GM19025 (cell line): ENCODE measurements at regions not wholly inside any gene's neighbourhood (a gene's known extent, or its start where the extent isn't known, plus 50 kb on each side); places are given as distances from the start of the nearest gene placed in this dataset.
"Not testable (repeated sequence)": the region's sequence is repeated elsewhere in the genome, so short reads cannot be mapped to it uniquely, and the experiment has no call there.

Experiments used
- ATAC-seq: cut with Tn5 transposase; IDR thresholded peaks from one replicate; pipeline ENCODE4 v1.9.1; 2021; ENCODE audit warnings: mild to moderate bottlenecking, low read depth, moderate library complexity; ENCODE audit not compliant: unreplicated experiment

DNA sequence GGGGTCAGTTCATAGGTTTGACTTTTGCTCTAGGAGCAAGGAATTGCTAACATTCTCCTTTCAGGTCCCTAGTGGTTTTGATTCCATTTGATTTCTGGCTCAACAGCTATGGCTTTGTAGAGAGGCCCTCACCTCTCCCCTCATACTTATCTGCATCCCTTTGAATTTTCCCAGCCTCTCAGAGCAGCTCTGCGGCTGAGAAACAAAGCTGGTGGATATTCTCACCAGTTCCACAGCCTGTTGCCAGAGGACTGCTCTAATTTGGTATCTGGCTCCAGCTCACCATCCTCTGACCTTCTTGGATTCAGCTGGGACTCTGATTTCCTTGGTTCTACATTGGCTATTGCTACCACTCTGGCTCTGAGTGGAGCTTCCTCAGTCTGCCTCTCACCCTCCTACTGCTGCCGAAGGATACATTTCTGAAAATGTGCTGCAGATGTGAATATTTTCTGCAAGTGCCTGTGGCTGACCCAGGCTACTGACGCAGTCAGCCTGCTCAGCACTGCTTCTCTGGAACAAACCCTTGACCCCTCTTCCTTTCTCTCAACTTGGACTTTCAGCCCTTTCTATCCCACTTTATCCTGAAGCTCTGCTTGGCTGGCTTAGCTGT lies 110.9 kb upstream of the ENPEP start:
- no peak for ATAC-seq

DNA sequence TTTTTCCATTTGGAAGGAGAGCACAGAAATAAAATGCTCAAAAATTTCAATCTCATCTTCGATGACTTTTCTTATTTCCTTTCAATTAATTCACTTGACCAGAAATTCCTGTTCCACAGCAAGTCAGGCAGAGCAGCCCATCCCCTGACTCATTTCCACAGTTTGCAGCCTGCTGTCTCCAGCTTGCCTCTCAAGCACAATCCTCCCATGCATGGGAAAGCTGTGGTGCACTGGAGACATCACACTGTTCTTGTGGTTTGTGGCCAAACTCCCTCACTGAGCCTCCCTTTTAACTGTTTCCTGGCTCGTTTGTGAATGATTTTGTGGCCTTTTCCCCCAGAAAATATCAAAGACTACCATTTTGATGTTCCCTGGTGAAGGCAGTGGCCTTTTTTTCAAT lies 114.0 kb upstream of the ENPEP start:
- ATAC-seq, result no peak

DNA sequence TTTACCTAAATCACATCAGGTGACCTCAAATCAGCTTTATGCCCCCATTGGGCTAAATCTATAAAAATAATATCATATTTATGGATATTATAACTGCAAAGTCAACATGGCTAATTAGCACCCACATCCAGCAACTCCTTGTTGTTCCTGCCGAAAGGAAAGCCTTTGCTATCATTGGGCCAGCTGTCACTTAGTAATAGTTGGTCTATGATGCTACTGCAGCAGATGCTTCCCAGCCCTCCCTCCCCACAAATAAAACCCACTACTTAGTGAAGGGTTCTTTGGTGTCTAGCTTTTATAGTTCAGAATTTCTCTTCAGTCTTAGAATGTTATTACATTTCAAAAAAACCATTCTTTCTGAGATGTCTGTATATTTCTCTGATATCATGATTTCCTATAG lies 116.9 kb upstream of the ENPEP start:
- no peak for ATAC-seq

GRCh38 chr4:110357521-110357920 lies 118.4 kb upstream of the ENPEP start:
- ATAC-seq, result no peak

DNA sequence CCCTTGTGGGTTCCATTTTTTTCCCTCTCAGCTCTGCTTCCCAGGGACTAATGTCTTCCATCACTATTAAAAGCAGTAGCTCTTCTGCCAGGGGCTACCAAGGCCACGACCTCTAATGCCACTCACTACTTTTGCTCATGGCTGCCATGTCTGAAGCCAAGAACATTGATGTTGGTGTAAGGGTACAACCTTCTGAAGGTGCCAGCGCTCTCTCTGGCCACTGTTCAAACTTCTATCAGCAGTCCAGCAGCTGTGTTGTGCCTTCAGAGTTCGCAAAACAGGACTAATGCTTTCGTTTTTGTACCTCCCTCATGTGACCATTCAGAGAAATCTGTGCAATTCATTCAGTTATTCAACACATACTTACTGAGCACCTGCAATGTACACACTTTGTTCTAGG lies 121.5 kb upstream of the ENPEP start:
- ATAC-seq, result no peak

DNA sequence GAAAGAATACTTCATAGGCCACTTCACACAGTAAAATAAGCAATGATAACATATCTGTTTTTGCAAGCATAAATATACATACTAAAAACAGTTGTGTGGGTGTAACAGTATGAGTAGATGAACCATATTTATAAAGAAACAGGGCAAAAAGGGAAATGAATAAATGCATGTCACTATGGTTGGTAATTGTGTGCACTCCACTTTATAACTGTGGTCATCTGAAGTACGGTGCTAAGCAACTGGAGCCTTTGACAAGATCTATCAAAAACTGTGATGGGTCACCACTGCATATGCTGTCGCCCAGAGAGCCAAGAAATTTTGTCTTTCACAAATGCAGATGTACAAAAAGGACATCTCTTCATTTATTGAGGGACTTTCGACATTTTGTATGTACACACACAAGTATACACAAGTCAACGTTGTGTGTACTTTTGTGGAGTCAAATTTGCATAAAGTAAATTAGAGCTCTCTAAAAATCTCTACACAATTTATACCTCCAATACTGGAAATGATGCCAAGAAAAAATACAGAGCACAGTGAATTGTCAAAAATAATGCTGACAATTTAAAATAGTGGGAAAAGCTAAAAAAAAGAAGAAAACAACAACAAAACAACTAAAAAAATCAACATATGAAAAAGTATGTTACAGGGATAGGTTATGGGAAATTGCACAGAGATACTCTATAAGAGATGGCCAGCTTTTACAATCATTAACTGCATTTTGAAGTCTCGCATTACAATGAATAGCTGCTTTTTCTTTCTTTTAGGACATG lies 123.1 kb upstream of the ENPEP start:
- no peak for ATAC-seq

DNA sequence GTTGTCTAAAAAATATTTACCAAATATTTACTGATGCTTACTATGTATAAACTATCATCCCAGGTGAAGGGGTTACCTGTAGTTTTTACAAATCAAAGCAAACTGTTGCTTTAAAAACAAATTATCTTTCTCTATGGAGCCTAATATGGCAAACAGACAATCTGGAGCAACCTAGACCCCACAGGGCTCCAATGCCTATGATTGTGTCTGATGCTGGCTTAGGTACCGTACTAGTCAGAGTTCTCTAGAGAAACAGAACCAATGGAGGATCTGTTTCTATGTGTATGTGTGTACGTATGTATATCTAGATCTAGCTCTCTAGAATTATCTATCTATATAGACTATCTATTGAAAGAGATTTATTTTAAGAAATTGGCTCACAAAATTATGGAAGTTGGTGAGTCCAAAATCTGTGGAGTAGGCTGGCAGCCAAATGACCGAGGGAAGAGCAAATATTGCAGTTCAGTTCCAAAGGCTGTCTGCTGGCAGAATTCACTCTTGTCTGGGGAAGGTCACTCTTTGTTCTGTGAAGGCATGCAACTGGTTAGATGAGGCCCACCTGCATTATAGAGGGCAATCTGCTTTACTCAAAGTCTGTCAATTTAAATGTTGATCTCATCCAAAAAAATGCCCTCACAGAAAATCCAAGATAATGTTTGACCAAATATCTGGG lies 127.1 kb upstream of the ENPEP start:
- ATAC-seq, result no peak

DNA sequence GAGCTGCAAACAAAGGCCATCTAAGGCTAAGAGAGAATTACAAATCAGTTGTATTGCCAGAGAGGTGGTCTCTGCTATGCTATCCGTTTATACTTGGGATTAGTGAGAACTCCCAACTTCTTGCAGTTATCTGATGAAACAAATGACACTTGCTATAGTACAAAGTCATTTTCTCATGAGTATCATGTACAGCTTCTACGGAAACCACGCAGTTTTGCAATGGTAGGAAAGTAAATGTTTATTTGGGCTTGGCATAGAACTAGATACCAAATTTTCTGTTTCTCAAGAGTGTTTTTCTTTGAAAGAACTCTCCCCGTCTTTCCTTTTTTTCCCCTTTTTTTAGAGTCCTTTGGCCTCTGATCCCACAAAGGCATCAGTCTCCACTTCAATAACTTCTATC lies 128.2 kb upstream of the ENPEP start:
- ATAC-seq, result no peak

DNA sequence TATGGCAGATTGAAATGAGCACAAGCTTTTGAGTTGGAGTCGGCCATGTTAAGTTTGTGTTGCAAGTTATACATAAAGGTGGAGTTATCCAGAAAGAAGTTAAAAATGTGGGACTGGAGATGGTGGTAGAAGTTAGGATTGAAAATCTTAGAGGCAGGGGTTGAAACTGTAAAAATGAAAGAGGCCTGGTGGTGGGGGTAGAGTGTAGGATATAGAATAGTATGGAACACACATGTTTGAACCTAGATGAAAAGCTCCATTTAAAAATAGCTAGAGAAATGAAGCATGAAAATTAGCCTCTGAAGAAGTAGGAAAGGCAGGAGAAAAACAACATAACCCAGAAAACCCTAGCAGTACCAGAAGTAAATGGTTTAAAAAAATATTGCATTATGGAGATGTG lies 131.8 kb upstream of the ENPEP start:
- no peak for ATAC-seq

GRCh38 chr4:110343534-110343933 lies 132.4 kb upstream of the ENPEP start:
- no peak for ATAC-seq

- not testable (repeated sequence) for ATAC-seq
These were observed 134.8 kb upstream of the ENPEP start for GRCh38 chr4:110341118-110341517.

DNA sequence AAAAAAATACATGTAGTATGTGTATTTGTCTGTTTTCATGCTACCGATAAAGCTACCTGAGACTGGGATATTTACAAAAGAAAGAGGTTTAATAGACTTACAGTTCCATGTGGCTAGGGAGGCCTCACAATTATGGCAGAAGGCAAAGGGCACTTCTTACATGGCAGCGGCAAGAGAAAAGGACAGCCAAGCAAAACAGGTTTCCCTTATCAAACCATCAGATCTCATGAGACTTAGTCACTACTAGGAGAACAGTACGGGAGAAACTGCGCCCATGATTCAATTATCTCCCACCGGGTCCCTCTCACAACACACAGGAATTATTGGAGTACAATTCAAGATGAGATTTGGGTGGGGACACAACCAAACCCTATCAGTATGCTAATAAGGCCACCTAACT lies 137.0 kb upstream of the ELOVL6 start:
- ATAC-seq, result no peak

DNA sequence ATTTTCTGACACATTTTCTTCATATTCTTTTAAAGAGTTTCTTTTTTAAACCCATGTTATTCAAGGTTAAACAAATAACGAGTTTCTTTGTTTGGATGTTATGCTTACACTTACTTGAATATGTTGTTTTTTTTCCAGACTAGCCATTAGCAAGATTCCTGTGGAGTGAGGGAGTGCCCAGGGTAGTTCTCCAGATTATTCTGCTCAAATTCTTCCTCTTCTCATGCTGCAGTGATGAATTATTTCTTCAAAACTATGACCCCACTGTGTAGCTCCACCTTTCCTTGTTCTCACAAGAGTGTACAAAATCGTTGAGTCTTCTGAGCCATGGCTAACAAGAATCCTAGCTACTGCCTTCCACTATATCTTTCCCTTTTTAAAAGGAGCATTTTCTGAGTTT lies 134.1 kb upstream of the ELOVL6 start:
- no peak for ATAC-seq

DNA sequence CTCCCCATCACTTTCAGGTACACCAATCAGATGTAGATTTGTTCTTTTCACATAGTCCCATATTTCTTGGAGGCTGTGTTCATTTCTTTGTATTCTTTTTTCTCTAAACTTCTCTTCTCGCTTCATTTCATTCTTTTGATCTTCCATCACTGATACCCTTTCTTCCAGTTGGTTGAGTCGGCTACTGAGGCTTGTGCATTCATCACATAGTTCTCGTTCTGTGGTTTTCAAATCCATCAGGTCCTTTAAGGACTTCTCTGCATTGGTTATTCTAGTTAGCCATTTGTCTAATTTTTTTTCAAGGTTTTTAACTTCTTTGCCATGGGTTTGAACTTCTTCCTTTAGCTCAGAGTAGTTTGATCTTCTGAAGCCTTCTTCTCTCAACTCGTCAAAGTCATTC lies 128.0 kb upstream of the ELOVL6 start:
- not testable (repeated sequence) for ATAC-seq

DNA sequence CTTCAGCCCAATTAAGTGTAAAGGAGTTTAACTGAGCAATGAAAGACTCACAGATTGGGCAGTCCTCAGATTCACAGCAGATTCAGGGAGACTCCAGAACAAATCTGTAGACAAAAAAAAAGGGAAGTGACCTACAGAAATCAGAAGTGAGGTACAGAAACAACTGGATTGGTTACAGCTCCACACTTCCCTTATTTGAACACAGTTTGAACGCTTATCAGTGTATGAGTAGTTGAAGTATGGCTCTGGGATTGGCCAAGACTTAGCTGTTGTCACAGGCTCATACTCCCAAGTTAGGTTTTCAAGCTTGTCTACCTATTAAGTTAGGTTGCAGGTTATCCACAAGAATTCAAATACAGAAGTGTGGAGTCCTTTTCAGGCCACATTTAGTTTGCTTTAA lies 112.4 kb upstream of the ELOVL6 start:
- no peak for ATAC-seq

DNA sequence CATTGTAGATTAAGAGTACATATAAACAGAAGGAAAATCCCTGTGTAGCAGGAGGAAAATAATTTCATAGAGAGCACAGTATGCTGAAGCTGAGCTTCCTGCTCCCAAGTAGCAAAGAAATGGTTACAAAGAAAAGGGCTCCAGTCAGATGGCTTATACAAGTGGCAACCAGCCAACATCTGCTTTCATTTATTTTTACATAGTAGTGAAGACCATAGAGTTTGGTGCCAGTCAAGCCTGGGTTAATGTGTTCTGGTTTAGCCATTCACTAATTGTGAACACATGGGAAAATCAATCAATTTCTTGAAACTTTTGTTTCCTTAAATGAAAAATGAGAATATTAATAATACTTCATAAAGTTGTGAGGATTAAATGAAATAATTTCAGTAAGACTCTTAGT lies 111.3 kb upstream of the ELOVL6 start:
- ATAC-seq, result no peak

DNA sequence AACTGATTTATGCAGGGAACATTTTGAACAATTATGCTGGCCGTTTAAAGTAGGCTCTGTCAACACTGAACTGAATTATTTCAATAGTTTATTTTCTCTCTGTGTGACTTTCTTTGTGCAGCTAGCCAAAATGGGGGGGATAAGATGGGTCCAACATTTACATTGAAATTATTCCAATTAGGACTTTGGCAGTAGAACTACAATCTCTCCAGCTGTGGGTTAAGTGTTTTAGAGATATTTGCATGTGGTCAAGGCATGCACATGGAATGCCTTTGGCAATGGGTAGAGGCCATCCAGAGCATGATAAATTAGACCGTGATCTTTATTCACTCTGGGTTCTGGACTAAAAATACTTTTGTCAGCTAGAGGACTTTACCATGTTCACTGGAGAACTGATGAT lies 107.9 kb upstream of the ELOVL6 start:
- no peak for ATAC-seq

- ATAC-seq, result no peak
These were observed 107.0 kb upstream of the ELOVL6 start for GRCh38 chr4:110305455-110305854.

- ATAC-seq, result peak; percentile 77
These were observed 98.5 kb upstream of the ELOVL6 start for GRCh38 chr4:110296892-110297291.

GRCh38 chr4:110294165-110294564 lies 95.8 kb upstream of the ELOVL6 start:
- no peak for ATAC-seq

- no peak for ATAC-seq
These were observed 94.8 kb upstream of the ELOVL6 start for GRCh38 chr4:110292994-110293744.
